K562 (cell line): ENCODE measurements at regions not wholly inside any gene's neighbourhood (a gene's known extent, or its start where the extent isn't known, plus 50 kb on each side); places are given as distances from the start of the nearest gene placed in this dataset.

Source experiments
- ATAC-seq: fragments of 200-7000 bp; cut with Tn5 transposase; 3 replicates; pipeline ENCODE4 v1.9.1; 2020; ENCODE audit warnings: moderate library complexity
- BruUV-seq: library from RNA; stranded (reverse); fragments of 400-500 nt; replicated peaks from 2 replicates; lab custom pipeline; 2021; lab: Mats Ljungman, UMichigan
- CTCF ChIA-PET: fragments of 300-600 bp; formaldehyde crosslinking; extraction: SDS; loops from one replicate; lab custom pipeline; 2021; ENCODE audit warnings: low intra/inter-chr PET ratio; lab: Yijun Ruan, JAX
- POLR2A ChIA-PET: fragments of 300-600, 350-650 bp; sonication (Branson Sonifier 250); formaldehyde crosslinking; extraction: SDS; loops from one replicate; lab custom pipeline; 2021; ENCODE audit warnings: antibody characterized with exemption, inconsistent platforms; lab: Yijun Ruan, JAX
- DNase-seq, 4 experiments: peaks; one replicate each; pipeline versions ENCODE4 v3.0.0 to v3.0.0-alpha.2; 2011 to 2018; ENCODE audit warnings: low spot score in 3 of 4, mixed read lengths in 3 of 4; ENCODE audit errors: extremely low read depth in 1 of 4
- FAIRE-seq: peaks from 2 replicates; lab custom pipeline; 2011; peaks lifted over from hg19 to GRCh38; lab: Jason Lieb, UNC
- H2AFZ ChIP-seq: 2 replicates; pipeline ENCODE4 v1.6.0; 2011; ENCODE audit warnings: low read depth, low read length, control low read depth, inconsistent platforms
- H3K27ac ChIP-seq: fragments of 200-600 bp; 3 replicates; pipeline ENCODE4 v1.8.0; 2011; ENCODE audit warnings: low read depth, mild to moderate bottlenecking, control low read depth, inconsistent platforms, low read length, moderate library complexity, mixed read lengths; ENCODE audit errors: extremely low read depth
- H3K27me3 ChIP-seq, 2 experiments: fragments of 300-600 bp in 1 of 2; 2 replicates in 1 of 2; 3 replicates in 1 of 2; pipeline versions ENCODE4 v1.6.0 to v1.8.0; 2011; ENCODE audit warnings: inconsistent platforms in 2 of 2, low read length in 2 of 2, mild to moderate bottlenecking in 1 of 2, mixed read lengths in 1 of 2, moderate library complexity in 1 of 2; ENCODE audit not compliant: control insufficient read depth in 2 of 2, insufficient read depth in 2 of 2
- H3K36me3 ChIP-seq: fragments of 300-600 bp; 3 replicates; pipeline ENCODE4 v1.8.0; 2011; ENCODE audit warnings: mild to moderate bottlenecking, low read length, inconsistent platforms; ENCODE audit not compliant: control insufficient read depth, insufficient read depth
- H3K4me1 ChIP-seq, 2 experiments: fragments of 200-600 bp in 1 of 2; replicated peaks in 1 of 2; 2 replicates in 1 of 2; 3 replicates in 1 of 2; pipeline versions ENCODE4 v1.5.1 to v1.8.0; 2011; ENCODE audit warnings: inconsistent platforms in 2 of 2, low read length in 2 of 2, mild to moderate bottlenecking in 1 of 2, mixed read lengths in 1 of 2, moderate library complexity in 1 of 2; ENCODE audit not compliant: control insufficient read depth in 2 of 2, insufficient read depth in 2 of 2
- H3K4me2 ChIP-seq: 2 replicates; pipeline ENCODE4 v1.6.1; 2011; ENCODE audit warnings: low read length, control low read depth, inconsistent platforms, mixed read lengths; ENCODE audit not compliant: insufficient read depth
- H3K4me3 ChIP-seq: fragments of 200-600 bp; sonication (generic), shearing (Covaris generic); 2 replicates; pipeline ENCODE4 v1.5.1; 2016; ENCODE audit warnings: control low read depth, inconsistent platforms
- H3K79me2 ChIP-seq: fragments of 200-600 bp; 3 replicates; pipeline ENCODE4 v1.8.0; 2011; ENCODE audit warnings: low read length, inconsistent platforms; ENCODE audit not compliant: control insufficient read depth, insufficient read depth
- H3K9ac ChIP-seq, 2 experiments: 2 replicates each; pipeline versions ENCODE4 v1.6.0 to v1.6.1; 2011; ENCODE audit warnings: low read depth in 2 of 2, low read length in 2 of 2, control low read depth in 1 of 2, inconsistent platforms in 1 of 2, mild to moderate bottlenecking in 1 of 2, mixed read lengths in 1 of 2; ENCODE audit not compliant: insufficient read depth in 1 of 2
- H3K9me1 ChIP-seq: one replicate; pipeline ENCODE4 v1.6.0; 2011; ENCODE audit warnings: inconsistent platforms, mild to moderate bottlenecking, low read length, moderate library complexity; ENCODE audit not compliant: control insufficient read depth, insufficient read depth
- H3K9me3 ChIP-seq: replicated peaks from 2 replicates; pipeline ENCODE4 v1.5.1; 2011; ENCODE audit warnings: low read depth, low read length, inconsistent platforms; ENCODE audit not compliant: control insufficient read depth, insufficient read depth
- H4K20me1 ChIP-seq: replicated peaks from 2 replicates; pipeline ENCODE4 v1.6.1; 2011; ENCODE audit warnings: low read length, inconsistent platforms, mixed read lengths; ENCODE audit not compliant: control insufficient read depth, insufficient read depth
- ARID1B ChIP-seq: fragments of 450-650 bp; IDR thresholded peaks from 2 replicates; pipeline ENCODE4 v1.6.1; 2016; ENCODE audit warnings: antibody characterized with exemption, mild to moderate bottlenecking, inconsistent platforms
- HES1 ChIP-seq: fragments of 450-650 bp; IDR thresholded peaks from 2 replicates; pipeline ENCODE4 v1.6.1; 2016; ENCODE audit warnings: low read depth, mild to moderate bottlenecking, moderate library complexity
- ZNF146 ChIP-seq: IDR thresholded peaks from one replicate; pipeline ENCODE4 v1.6.1; 2018; ENCODE audit warnings: missing compliant biosample characterization; ENCODE audit not compliant: unreplicated experiment
- WGBS: fragments of 100-300 bp; shearing (Covaris generic); methylation state at CpG from one replicate; pipeline ENCODE4 v1.1.6; 2016; ENCODE audit warnings: low coverage, mixed read lengths; ENCODE audit not compliant: insufficient coverage; ENCODE audit errors: missing lambda C conversion rate; 5-methylcytosine and 5-hydroxymethylcytosine counted together
- in situ Hi-C: fragments of 300-500 bp; cut with MboI; formaldehyde crosslinking; loops from 4 replicates; pipeline ENCODE4 v1.15.0; 2018; ENCODE audit warnings: inconsistent platforms, mixed read lengths
- intact Hi-C: fragments of 100-400 bp; cut with micrococcal nuclease; formaldehyde crosslinking; loops from 2 replicates; pipeline ENCODE4 v1.14.2; 2022
- TF ChIP-seq, protein P1 (sequence below), 2 experiments: fragments of 450-650 bp in 1 of 2; IDR thresholded peaks; 2 replicates each; pipeline ENCODE4 v1.6.1; 2011 to 2017; ENCODE audit warnings: low read depth in 2 of 2, antibody characterized with exemption in 1 of 2, borderline replicate concordance in 1 of 2, low read length in 1 of 2, mild to moderate bottlenecking in 1 of 2, mixed read lengths in 1 of 2; ENCODE audit not compliant: control insufficient read depth in 1 of 2

DNA sequence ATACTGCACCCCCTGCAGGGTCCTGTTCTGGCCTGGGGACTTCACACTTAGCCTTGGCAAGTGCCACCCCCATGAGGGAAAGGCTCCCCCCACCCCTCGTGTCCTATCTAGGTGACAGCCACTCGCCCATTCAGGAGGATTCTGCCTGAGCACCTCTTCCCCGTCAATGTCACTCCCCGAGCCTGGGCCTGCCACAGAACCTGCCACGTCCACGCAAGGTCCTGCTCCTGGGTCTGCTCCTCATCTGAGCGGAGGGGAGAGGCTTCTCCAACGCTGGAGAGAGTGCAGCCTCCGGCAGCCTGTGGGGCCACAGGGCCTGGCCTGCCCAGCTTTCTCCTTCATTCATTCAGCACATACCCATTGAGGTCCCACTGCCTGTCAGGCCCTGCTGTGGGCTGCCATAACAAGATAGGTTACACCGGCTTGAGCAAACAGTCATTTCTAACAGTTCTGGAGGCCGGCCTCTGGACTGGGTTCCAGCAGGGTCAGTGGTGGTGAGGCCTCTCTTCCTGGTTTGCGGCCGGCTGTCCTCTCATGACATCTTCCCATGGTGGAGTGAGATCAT lies 92.0 kb upstream of the RET start:
- Histone ChIP-seq H4K20me1 (peaks cover 4% of the 10 kb centered on the region; the same call in 1 of the 2 replicates), H2AFZ (no peak overlapping the region), H3K9me1 (peaks cover 3% of the 10 kb centered on the region), H3K4me2 (no peak overlapping the region), H3K79me2 (no peaks in the 10 kb centered on the region), H3K27ac (no peak overlapping the region), H3K4me1 (peaks cover 7 to 30% of the 10 kb centered on the region in 2 experiments; a peak in 4 of 5 replicates), H3K9ac (no peak overlapping the region; a peak in 1 of 4 replicates), H3K36me3 (no peaks in the 10 kb centered on the region), H3K27me3 (peaks cover 0 to 37% of the 10 kb centered on the region in 2 experiments; a peak in 1 of 5 replicates), H3K9me3 (no peaks in the 10 kb centered on the region), H3K4me3 (no peak overlapping the region)
- under 1% methylated on average over 12 of the region's 13 CpGs for WGBS
- FAIRE-seq = no peak
- ChIA-PET CTCF (no interaction called here), POLR2A (interaction anchor here (0.6 kb wide), 1 partner anchor 135 kb away, joined by 3 read pairs; no protein-coding TSS in a partner anchor)
- in situ Hi-C loops (no loop called here), intact Hi-C loops (loop anchor here (10.0 kb wide), 1 partner anchor 90 kb away; the partner anchor contains the start of gene RET)
- TF ChIP-seq, protein P1, sequence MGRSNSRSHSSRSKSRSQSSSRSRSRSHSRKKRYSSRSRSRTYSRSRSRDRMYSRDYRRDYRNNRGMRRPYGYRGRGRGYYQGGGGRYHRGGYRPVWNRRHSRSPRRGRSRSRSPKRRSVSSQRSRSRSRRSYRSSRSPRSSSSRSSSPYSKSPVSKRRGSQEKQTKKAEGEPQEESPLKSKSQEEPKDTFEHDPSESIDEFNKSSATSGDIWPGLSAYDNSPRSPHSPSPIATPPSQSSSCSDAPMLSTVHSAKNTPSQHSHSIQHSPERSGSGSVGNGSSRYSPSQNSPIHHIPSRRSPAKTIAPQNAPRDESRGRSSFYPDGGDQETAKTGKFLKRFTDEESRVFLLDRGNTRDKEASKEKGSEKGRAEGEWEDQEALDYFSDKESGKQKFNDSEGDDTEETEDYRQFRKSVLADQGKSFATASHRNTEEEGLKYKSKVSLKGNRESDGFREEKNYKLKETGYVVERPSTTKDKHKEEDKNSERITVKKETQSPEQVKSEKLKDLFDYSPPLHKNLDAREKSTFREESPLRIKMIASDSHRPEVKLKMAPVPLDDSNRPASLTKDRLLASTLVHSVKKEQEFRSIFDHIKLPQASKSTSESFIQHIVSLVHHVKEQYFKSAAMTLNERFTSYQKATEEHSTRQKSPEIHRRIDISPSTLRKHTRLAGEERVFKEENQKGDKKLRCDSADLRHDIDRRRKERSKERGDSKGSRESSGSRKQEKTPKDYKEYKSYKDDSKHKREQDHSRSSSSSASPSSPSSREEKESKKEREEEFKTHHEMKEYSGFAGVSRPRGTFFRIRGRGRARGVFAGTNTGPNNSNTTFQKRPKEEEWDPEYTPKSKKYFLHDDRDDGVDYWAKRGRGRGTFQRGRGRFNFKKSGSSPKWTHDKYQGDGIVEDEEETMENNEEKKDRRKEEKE (IDR thresholded peaks at IDR 0.05; ENCODE audit: borderline replicate concordance in 1 of 2, control insufficient read depth in 1 of 2, low read depth in 2 of 2, low read length in 1 of 2) = no peak
- TF ChIP-seq ARID1B (no peak), HES1 (no peak), ZNF146 (CRISPR knock-in tag) (no peak)
- no peak for ATAC-seq
- no TSS peak for BruUV-seq
- DNase-seq = no peak
